Sigmoid colon (tissue), 4 donors: ENCODE measurements at regions not wholly inside any gene's neighbourhood (a gene's known extent, or its start where the extent isn't known, plus 50 kb on each side); places are given as distances from the start of the nearest gene placed in this dataset.

Experiments
- CTCF ChIP-seq, 4 experiments: fragments of 450-650 bp in 3 of 4; fragments of 200-600 bp in 1 of 4; IDR thresholded peaks; one replicate each; pipeline ENCODE4 v1.5.1; 2016 to 2019; ENCODE audit warnings: antibody characterized with exemption in 4 of 4, mild to moderate bottlenecking in 3 of 4, moderate library complexity in 2 of 4
- POLR2A ChIP-seq, 2 donors: fragments of 450-650 bp; IDR thresholded peaks; one replicate each; pipeline ENCODE4 v1.6.1; 2016; ENCODE audit warnings: antibody characterized with exemption in 2 of 2, mild to moderate bottlenecking in 2 of 2, moderate library complexity in 2 of 2
- POLR2AphosphoS5 ChIP-seq, 4 donors: sonication (generic); formaldehyde crosslinking; IDR thresholded peaks; one replicate each; pipeline ENCODE4 v1.6.1; 2017; ENCODE audit warnings: antibody characterized with exemption in 4 of 4

- TF ChIP-seq POLR2AphosphoS5 (IDR thresholded peaks at IDR 0.05) = no peak
- no peak for TF ChIP-seq CTCF (IDR thresholded peaks at IDR 0.05)
- no peak for TF ChIP-seq POLR2A (IDR thresholded peaks at IDR 0.05)
These were observed 854.1 kb upstream of the TMEM132C start for GRCh38 chr12:127412866-127413265.
